PC-3 (cell line): ENCODE measurements at regions not wholly inside any gene's neighbourhood (a gene's known extent, or its start where the extent isn't known, plus 50 kb on each side); places are given as distances from the start of the nearest gene placed in this dataset.

Source experiments
- ATAC-seq: fragments of 200-7000 bp; cut with Tn5 transposase; 2 replicates; pipeline ENCODE4 v1.9.1; 2020; ENCODE audit warnings: mild to moderate bottlenecking, moderate library complexity
- BruUV-seq: library from RNA; stranded (reverse); fragments of 400-500 nt; replicated peaks from 2 replicates; lab custom pipeline; 2021; lab: Mats Ljungman, UMichigan
- CTCF ChIA-PET: fragments of 300-600 bp; sonication (Branson Sonifier 250); formaldehyde crosslinking; loops from one replicate; lab custom pipeline; 2022; ENCODE audit warnings: antibody characterized with exemption; lab: Charles Lee
- POLR2A ChIA-PET: fragments of 300-600 bp; sonication (Branson Sonifier 250); formaldehyde crosslinking; loops from one replicate; lab custom pipeline; 2022; ENCODE audit warnings: antibody characterized with exemption; ENCODE audit not compliant: unreplicated experiment; lab: Charles Lee
- DNase-seq: peaks from one replicate; pipeline ENCODE4 v3.0.0-alpha.2; 2015
- H2AFZ ChIP-seq: fragments of 300-600 bp; sonication (generic); 2 replicates; pipeline ENCODE4 v1.6.0; 2016; ENCODE audit warnings: antibody characterized with exemption, low read length
- H3F3A ChIP-seq: fragments of 300-600 bp; sonication (generic); one replicate; pipeline ENCODE4 v1.6.0; 2017; ENCODE audit warnings: antibody characterized with exemption, low read length, control low read depth, mild to moderate bottlenecking; ENCODE audit not compliant: unreplicated experiment
- H3K27ac ChIP-seq: fragments of 300-600 bp; sonication (generic); 2 replicates; pipeline ENCODE4 v1.5.1; 2016; ENCODE audit warnings: mild to moderate bottlenecking, low read length
- H3K27me3 ChIP-seq: fragments of 300-600 bp; sonication (generic); 2 replicates; pipeline ENCODE4 v1.6.1; 2016; ENCODE audit warnings: low read length, mixed read lengths
- H3K36me3 ChIP-seq: fragments of 300-600 bp; sonication (generic); 2 replicates; pipeline ENCODE4 v1.6.1; 2016; ENCODE audit warnings: low read depth, mixed run types, low read length, mixed read lengths
- H3K4me1 ChIP-seq: fragments of 300-600 bp; sonication (generic); 2 replicates; pipeline ENCODE4 v1.5.1; 2016; ENCODE audit warnings: low read length; ENCODE audit not compliant: insufficient read depth
- H3K4me2 ChIP-seq: fragments of 300-600 bp; sonication (generic); 2 replicates; pipeline ENCODE4 v1.6.0; 2016; ENCODE audit warnings: low read length
- H3K4me3 ChIP-seq: fragments of 300-600 bp; sonication (generic); 2 replicates; pipeline ENCODE4 v1.5.1; 2016; ENCODE audit warnings: mild to moderate bottlenecking, low read length, mixed read lengths
- H3K79me2 ChIP-seq: fragments of 300-600 bp; sonication (generic); 2 replicates; pipeline ENCODE4 v1.6.1; 2017; ENCODE audit warnings: low read length, mixed read lengths
- H3K9ac ChIP-seq: fragments of 300-600 bp; sonication (generic); 2 replicates; pipeline ENCODE4 v1.6.0; 2016; ENCODE audit warnings: mild to moderate bottlenecking, low read length
- H3K9me2 ChIP-seq: fragments of 300-600 bp; sonication (generic); replicated peaks from 2 replicates; pipeline ENCODE4 v1.6.1; 2016; ENCODE audit warnings: mixed run types, low read length, mixed read lengths
- H3K9me3 ChIP-seq: fragments of 300-600 bp; sonication (generic); 2 replicates; pipeline ENCODE4 v1.6.1; 2016; ENCODE audit warnings: low read length, mixed read lengths
- H4K20me1 ChIP-seq: fragments of 300-600 bp; sonication (generic); 2 replicates; pipeline ENCODE4 v1.6.1; 2016; ENCODE audit warnings: low read length, mixed read lengths
- CTCF ChIP-seq: fragments of 300-600 bp; sonication (generic); conservative IDR thresholded peaks from 2 replicates; pipeline ENCODE4 v1.5.1; 2017; ENCODE audit warnings: antibody characterized with exemption, low read depth, mild to moderate bottlenecking, low read length
- EZH2 ChIP-seq: fragments of 300-600 bp; sonication (generic); IDR thresholded peaks from one replicate; pipeline ENCODE4 v1.6.1; 2017; ENCODE audit warnings: antibody characterized with exemption, mild to moderate bottlenecking, low read length; ENCODE audit not compliant: unreplicated experiment
- EZH2phosphoT487 ChIP-seq: fragments of 300-600 bp; sonication (generic); IDR thresholded peaks from 2 replicates; pipeline ENCODE4 v1.6.1; 2018; ENCODE audit warnings: mild to moderate bottlenecking, antibody characterized with exemption, low read length, borderline replicate concordance
- intact Hi-C: fragments of 100-400 bp; cut with micrococcal nuclease; formaldehyde crosslinking; loops from 2 replicates; pipeline ENCODE4 v1.9.0; 2023

GRCh38 chr5:106610041-106610440 lies 1060.7 kb downstream of the EFNA5 start:
- BruUV-seq: no TSS peak
- Histone ChIP-seq H3K4me2 (no peak overlapping the region), H3K79me2 (no peaks in the 10 kb centered on the region), H3K4me1 (no peaks in the 10 kb centered on the region), H3K9me3 (no peaks in the 10 kb centered on the region), H3K4me3 (no peak overlapping the region), H3K27ac (no peak overlapping the region), H3K36me3 (no peaks in the 10 kb centered on the region), H3K9ac (no peak overlapping the region), H3F3A (no peaks in the 10 kb centered on the region), H4K20me1 (no peaks in the 10 kb centered on the region), H2AFZ (no peak overlapping the region), H3K9me2 (no peaks in the 10 kb centered on the region), H3K27me3 (no peaks in the 10 kb centered on the region)
- CTCF ChIA-PET: no interaction called here
- TF ChIP-seq EZH2phosphoT487 (no peak), CTCF (no peak), EZH2 (no peak)
- DNase-seq (no peak), ATAC-seq (no peak)
- POLR2A ChIA-PET: no interaction called here
- intact Hi-C loops: no loop called here

GRCh38 chr5:106601620-106602019 lies 1069.1 kb downstream of the EFNA5 start:
- Histone ChIP-seq H3K79me2 (no peaks in the 10 kb centered on the region), H3K9me2 (no peaks in the 10 kb centered on the region), H3K36me3 (no peaks in the 10 kb centered on the region), H3K9ac (no peak overlapping the region), H3K4me3 (no peak overlapping the region), H3K27ac (no peak overlapping the region), H3K4me1 (no peaks in the 10 kb centered on the region), H3F3A (no peaks in the 10 kb centered on the region), H3K27me3 (no peaks in the 10 kb centered on the region), H3K4me2 (no peak overlapping the region), H2AFZ (peak overlapping the region; percentile 26; the same call in 1 of the 2 replicates), H4K20me1 (no peaks in the 10 kb centered on the region), H3K9me3 (no peaks in the 10 kb centered on the region)
- no TSS peak for BruUV-seq
- ATAC-seq (no peak), DNase-seq (peak; percentile 16)
- CTCF ChIA-PET: no interaction called here
- TF ChIP-seq EZH2 (no peak), EZH2phosphoT487 (no peak), CTCF (no peak)
- POLR2A ChIA-PET: no interaction called here
- intact Hi-C loops: no loop called here

- DNase-seq (no peak), ATAC-seq (no peak)
- Histone ChIP-seq H2AFZ (no peak overlapping the region), H3K9me3 (no peaks in the 10 kb centered on the region), H3K9me2 (no peaks in the 10 kb centered on the region), H3K4me3 (no peak overlapping the region), H3K79me2 (no peaks in the 10 kb centered on the region), H3K27ac (no peak overlapping the region), H3K9ac (no peak overlapping the region), H3K4me1 (no peaks in the 10 kb centered on the region), H3F3A (no peaks in the 10 kb centered on the region), H3K36me3 (no peaks in the 10 kb centered on the region), H3K4me2 (no peak overlapping the region), H4K20me1 (no peaks in the 10 kb centered on the region), H3K27me3 (no peaks in the 10 kb centered on the region)
- ChIA-PET POLR2A (no interaction called here), CTCF (no interaction called here)
- TF ChIP-seq EZH2phosphoT487: no peak
- no peak for TF ChIP-seq EZH2
- TF ChIP-seq CTCF: no peak
- no TSS peak for BruUV-seq
- intact Hi-C loops: no loop called here
Measured at GRCh38 chr5:106600803-106601202, 1069.9 kb downstream of the EFNA5 start.
